H9 (cell line): ENCODE measurements at regions not wholly inside any gene's neighbourhood (a gene's known extent, or its start where the extent isn't known, plus 50 kb on each side); places are given as distances from the start of the nearest gene placed in this dataset.

ENCODE experiments used
- DNase-seq: peaks from one replicate; pipeline ENCODE4 v3.0.0-alpha.2; 2017
- H2AFZ ChIP-seq: one replicate; pipeline ENCODE4 v1.6.1; 2013; ENCODE audit warnings: mild to moderate bottlenecking, low read length, control low read depth, moderate library complexity
- H2AK5ac ChIP-seq: 2 replicates; pipeline ENCODE4 v1.6.1; 2013; ENCODE audit warnings: low read length, control low read depth, mixed read lengths; ENCODE audit not compliant: insufficient read length
- H2BK120ac ChIP-seq: one replicate; pipeline ENCODE4 v1.6.1; 2013; ENCODE audit warnings: low read depth, mild to moderate bottlenecking, low read length, control low read depth, inconsistent platforms; ENCODE audit not compliant: poor library complexity, severe bottlenecking
- H2BK12ac ChIP-seq: 2 replicates; pipeline ENCODE4 v1.6.1; 2013; ENCODE audit warnings: low read length, control low read depth, mixed read lengths, low read depth; ENCODE audit not compliant: insufficient read length
- H2BK15ac ChIP-seq: 2 replicates; pipeline ENCODE4 v1.6.1; 2013; ENCODE audit warnings: low read depth, low read length, control low read depth
- H2BK20ac ChIP-seq: one replicate; pipeline ENCODE4 v1.6.1; 2013; ENCODE audit warnings: low read depth, mild to moderate bottlenecking, low read length, control low read depth, inconsistent platforms; ENCODE audit not compliant: poor library complexity, severe bottlenecking
- H2BK5ac ChIP-seq: 2 replicates; pipeline ENCODE4 v1.6.1; 2013; ENCODE audit warnings: low read length, control low read depth, mixed read lengths; ENCODE audit not compliant: insufficient read length
- H3K14ac ChIP-seq: 2 replicates; pipeline ENCODE4 v1.6.1; 2013; ENCODE audit warnings: low read length, control low read depth; ENCODE audit not compliant: insufficient read depth
- H3K18ac ChIP-seq: 2 replicates; pipeline ENCODE4 v1.6.1; 2013; ENCODE audit warnings: low read depth, mild to moderate bottlenecking, mixed read lengths, low read length, control low read depth; ENCODE audit not compliant: insufficient read length
- H3K23ac ChIP-seq: 2 replicates; pipeline ENCODE4 v1.6.1; 2013; ENCODE audit warnings: low read length, control low read depth, mixed read lengths, low read depth; ENCODE audit not compliant: insufficient read length
- H3K23me2 ChIP-seq: 2 replicates; pipeline ENCODE4 v1.6.1; 2013; ENCODE audit warnings: low read depth, mild to moderate bottlenecking, mixed read lengths, low read length, control low read depth; ENCODE audit not compliant: insufficient read length, poor library complexity, severe bottlenecking
- H3K27ac ChIP-seq: 2 replicates; pipeline ENCODE4 v1.5.1; 2013; ENCODE audit warnings: low read length, control low read depth, mixed read lengths, low read depth; ENCODE audit not compliant: insufficient read length
- H3K27me3 ChIP-seq: 2 replicates; pipeline ENCODE4 v1.6.1; 2013; ENCODE audit warnings: low read length, control low read depth, inconsistent platforms; ENCODE audit not compliant: insufficient read depth
- H3K4ac ChIP-seq: 2 replicates; pipeline ENCODE4 v1.6.1; 2013; ENCODE audit warnings: low read depth, mild to moderate bottlenecking, control low read depth, inconsistent platforms, low read length, moderate library complexity
- H3K4me1 ChIP-seq: 2 replicates; pipeline ENCODE4 v1.6.1; 2013; ENCODE audit warnings: low read length, control low read depth, inconsistent platforms; ENCODE audit not compliant: insufficient read depth
- H3K4me2 ChIP-seq: 2 replicates; pipeline ENCODE4 v1.6.1; 2013; ENCODE audit warnings: low read length, control low read depth, mixed read lengths; ENCODE audit not compliant: insufficient read length, insufficient read depth
- H3K56ac ChIP-seq: 2 replicates; pipeline ENCODE4 v1.6.1; 2013; ENCODE audit warnings: low read depth, mild to moderate bottlenecking, mixed read lengths, low read length, control low read depth; ENCODE audit not compliant: insufficient read length
- H3K79me1 ChIP-seq: 2 replicates; pipeline ENCODE4 v1.6.1; 2013; ENCODE audit warnings: low read depth, mild to moderate bottlenecking, moderate library complexity, low read length, control low read depth, inconsistent platforms; ENCODE audit not compliant: insufficient read depth, poor library complexity, severe bottlenecking
- H3K79me2 ChIP-seq: 2 replicates; pipeline ENCODE4 v1.6.1; 2013; ENCODE audit warnings: low read length, control low read depth, inconsistent platforms; ENCODE audit not compliant: insufficient read depth
- H3K9ac ChIP-seq: 2 replicates; pipeline ENCODE4 v1.6.1; 2013; ENCODE audit warnings: low read length, control low read depth, mixed read lengths; ENCODE audit not compliant: insufficient read length; ENCODE audit errors: extremely low read depth
- H3K9me3 ChIP-seq: one replicate; pipeline ENCODE4 v1.6.1; 2013; ENCODE audit warnings: low read depth, low read length, inconsistent platforms; ENCODE audit not compliant: control insufficient read depth
- H3T11ph ChIP-seq: one replicate; pipeline ENCODE4 v1.6.1; 2013; ENCODE audit warnings: mild to moderate bottlenecking, low read length, control low read depth, inconsistent platforms
- H4K20me1 ChIP-seq: one replicate; pipeline ENCODE4 v1.6.1; 2013; ENCODE audit not compliant: control insufficient read depth, insufficient read length, insufficient read depth
- H4K5ac ChIP-seq: 2 replicates; pipeline ENCODE4 v1.6.1; 2013; ENCODE audit warnings: low read depth, mild to moderate bottlenecking, mixed read lengths, low read length, control low read depth; ENCODE audit not compliant: insufficient read length
- H4K8ac ChIP-seq: replicated peaks from 2 replicates; pipeline ENCODE4 v1.6.1; 2013; ENCODE audit warnings: low read length, control low read depth, mixed read lengths, low read depth; ENCODE audit not compliant: insufficient read length
- H4K91ac ChIP-seq: 2 replicates; pipeline ENCODE4 v1.6.1; 2013; ENCODE audit warnings: low read depth, mild to moderate bottlenecking, moderate library complexity, mixed read lengths, low read length, control low read depth; ENCODE audit not compliant: insufficient read length
- H3K27ac Mint-ChIP-seq, 3 experiments: 2 replicates in 2 of 3; 3 replicates in 1 of 3; pipeline ENCODE4 v1.8.0; 2020 to 2021; ENCODE audit warnings: mixed read lengths in 3 of 3, mild to moderate bottlenecking in 1 of 3, moderate library complexity in 1 of 3
- H3K27me3 Mint-ChIP-seq: 2 replicates; pipeline ENCODE4 v1.8.0; 2021; ENCODE audit warnings: low read depth, mild to moderate bottlenecking, moderate library complexity, mixed read lengths
- H3K36me3 Mint-ChIP-seq, 3 experiments: 2 replicates in 2 of 3; 3 replicates in 1 of 3; pipeline ENCODE4 v1.8.0; 2020 to 2021; ENCODE audit warnings: low read depth in 3 of 3, mixed read lengths in 3 of 3; ENCODE audit not compliant: insufficient read depth in 1 of 3
- H3K4me1 Mint-ChIP-seq, 2 experiments: 2 replicates each; pipeline ENCODE4 v1.8.0; 2020; ENCODE audit warnings: mixed read lengths in 2 of 2
- H3K4me3 Mint-ChIP-seq, 2 experiments: 2 replicates in 1 of 2; 3 replicates in 1 of 2; pipeline ENCODE4 v1.8.0; 2020 to 2021; ENCODE audit warnings: mild to moderate bottlenecking in 2 of 2, mixed read lengths in 2 of 2, moderate library complexity in 1 of 2
- H3K9me3 Mint-ChIP-seq, 2 experiments: 2 replicates in 1 of 2; 3 replicates in 1 of 2; pipeline ENCODE4 v1.8.0; 2020; ENCODE audit warnings: mild to moderate bottlenecking in 2 of 2, mixed read lengths in 2 of 2, moderate library complexity in 1 of 2
- WGBS: extraction: QIAGEN DNeasy Blood & Tissue Kit; methylation state at CpG from one replicate; pipeline ENCODE4 v1.1.7; 2013; ENCODE audit warnings: missing lambda C conversion rate, low lambda C conversion rate, mixed read lengths; ENCODE audit not compliant: insufficient read length; ENCODE audit errors: extremely low coverage; 5-methylcytosine and 5-hydroxymethylcytosine counted together
- TF ChIP-seq, protein P1 (sequence below): fragments of 200-600 bp; sonication (generic); conservative IDR thresholded peaks from 3 replicates; pipeline ENCODE4 v1.8.0; 2021; ENCODE audit warnings: antibody characterized with exemption, mild to moderate bottlenecking

DNA sequence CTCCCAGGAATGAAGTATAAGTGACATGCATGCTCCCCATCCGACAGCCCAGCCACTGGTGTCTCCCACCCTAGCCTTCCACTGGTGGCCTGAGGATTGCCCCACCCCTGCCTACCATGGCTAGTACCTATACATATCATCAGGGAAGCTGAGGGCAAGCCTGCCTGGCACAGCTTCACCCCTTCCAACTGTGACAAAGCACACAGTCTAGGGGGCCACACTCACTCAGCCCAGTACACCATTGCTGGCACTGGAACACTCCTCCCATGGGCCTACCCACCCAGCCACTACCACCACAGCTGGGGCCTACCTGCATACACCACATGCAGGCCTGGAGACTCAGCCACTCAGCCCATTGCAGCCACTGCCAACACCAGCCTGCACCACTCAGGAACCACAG is 393.1 kb upstream of the STEAP1 start:
- H3K4ac ChIP-seq, result no peak overlapping the region
- H2BK120ac ChIP-seq, result no peak overlapping the region
- 0 out of 2 replicates have a peak overlapping the region, but pooled peaks have one; percentile 29 for H3K14ac ChIP-seq
- H2BK15ac ChIP-seq, result no peak overlapping the region
- H3K4me2 ChIP-seq, result no peak overlapping the region
- no peaks in the 10 kb centered on the region for H3K27me3 ChIP-seq
- H3K18ac ChIP-seq, result no peak overlapping the region
- no peak overlapping the region for H3T11ph ChIP-seq
- peak overlapping the region in 1 of 3 experiments; percentile 85; a peak in 1 of 7 replicates for H3K27ac Mint-ChIP-seq
- no peak overlapping the region for H3K4me3 Mint-ChIP-seq
- TF ChIP-seq, protein P1, sequence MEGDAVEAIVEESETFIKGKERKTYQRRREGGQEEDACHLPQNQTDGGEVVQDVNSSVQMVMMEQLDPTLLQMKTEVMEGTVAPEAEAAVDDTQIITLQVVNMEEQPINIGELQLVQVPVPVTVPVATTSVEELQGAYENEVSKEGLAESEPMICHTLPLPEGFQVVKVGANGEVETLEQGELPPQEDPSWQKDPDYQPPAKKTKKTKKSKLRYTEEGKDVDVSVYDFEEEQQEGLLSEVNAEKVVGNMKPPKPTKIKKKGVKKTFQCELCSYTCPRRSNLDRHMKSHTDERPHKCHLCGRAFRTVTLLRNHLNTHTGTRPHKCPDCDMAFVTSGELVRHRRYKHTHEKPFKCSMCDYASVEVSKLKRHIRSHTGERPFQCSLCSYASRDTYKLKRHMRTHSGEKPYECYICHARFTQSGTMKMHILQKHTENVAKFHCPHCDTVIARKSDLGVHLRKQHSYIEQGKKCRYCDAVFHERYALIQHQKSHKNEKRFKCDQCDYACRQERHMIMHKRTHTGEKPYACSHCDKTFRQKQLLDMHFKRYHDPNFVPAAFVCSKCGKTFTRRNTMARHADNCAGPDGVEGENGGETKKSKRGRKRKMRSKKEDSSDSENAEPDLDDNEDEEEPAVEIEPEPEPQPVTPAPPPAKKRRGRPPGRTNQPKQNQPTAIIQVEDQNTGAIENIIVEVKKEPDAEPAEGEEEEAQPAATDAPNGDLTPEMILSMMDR, result no peak
- no peak overlapping the region for H4K91ac ChIP-seq
- H3K9me3 ChIP-seq, result no peaks in the 10 kb centered on the region
- no peaks in the 10 kb centered on the region; a peak in 1 of 5 replicates for H3K9me3 Mint-ChIP-seq
- H4K8ac ChIP-seq, result no peak overlapping the region
- H2AFZ ChIP-seq, result no peak overlapping the region
- H2BK20ac ChIP-seq, result no peak overlapping the region
- no peaks in the 10 kb centered on the region for H3K79me2 ChIP-seq
- no peak overlapping the region for H2AK5ac ChIP-seq
- H3K9ac ChIP-seq, result no peak overlapping the region
- no CpG with 5 or more reads among the region's 1 CpG for WGBS
- no peaks in the 10 kb centered on the region for H3K4me1 ChIP-seq
- no peak overlapping the region for H2BK5ac ChIP-seq
- H3K27me3 Mint-ChIP-seq, result no peaks in the 10 kb centered on the region
- no peak overlapping the region for H3K27ac ChIP-seq
- H3K23me2 ChIP-seq, result no peaks in the 10 kb centered on the region
- H3K56ac ChIP-seq, result no peak overlapping the region
- H4K20me1 ChIP-seq, result no peaks in the 10 kb centered on the region
- H3K4me1 Mint-ChIP-seq, result no peaks in the 10 kb centered on the region
- no peak overlapping the region for H3K23ac ChIP-seq
- DNase-seq, result no peak
- H3K79me1 ChIP-seq, result no peaks in the 10 kb centered on the region
- H4K5ac ChIP-seq, result no peak overlapping the region
- H3K36me3 Mint-ChIP-seq, result no peaks in the 10 kb centered on the region
- H2BK12ac ChIP-seq, result no peak overlapping the region
